IPS DF 6.9 (cell line): ENCODE measurements at regions not wholly inside any gene's neighbourhood (a gene's known extent, or its start where the extent isn't known, plus 50 kb on each side); places are given as distances from the start of the nearest gene placed in this dataset.
"Not testable (repeated sequence)": the region's sequence is repeated elsewhere in the genome, so short reads cannot be mapped to it uniquely, and the experiment has no call there.

Source experiments
- DNase-seq: peaks from one replicate; pipeline ENCODE4 v3.0.0-alpha.2; 2013; ENCODE audit warnings: low read depth, low spot score
- H3K27ac ChIP-seq: one replicate; pipeline ENCODE4 v1.5.1; 2013; ENCODE audit warnings: low read length, control low read depth
- H3K27me3 ChIP-seq: 2 replicates; pipeline ENCODE4 v1.6.1; 2013; ENCODE audit warnings: mild to moderate bottlenecking, low read length; ENCODE audit not compliant: control insufficient read depth, insufficient read depth
- H3K36me3 ChIP-seq: 2 replicates; pipeline ENCODE4 v1.6.1; 2013; ENCODE audit warnings: low read length; ENCODE audit not compliant: control insufficient read depth, insufficient read depth
- H3K4me1 ChIP-seq: 2 replicates; pipeline ENCODE4 v1.6.1; 2013; ENCODE audit warnings: low read length; ENCODE audit not compliant: control insufficient read depth, insufficient read depth
- H3K4me3 ChIP-seq: 2 replicates; pipeline ENCODE4 v1.5.1; 2013; ENCODE audit warnings: mild to moderate bottlenecking, low read length
- H3K9me3 ChIP-seq: 2 replicates; pipeline ENCODE4 v1.6.1; 2013; ENCODE audit warnings: low read length, inconsistent platforms; ENCODE audit not compliant: control insufficient read depth, insufficient read depth
- WGBS: extraction: QIAGEN DNeasy Blood & Tissue Kit; methylation state at CpG from one replicate; pipeline ENCODE4 v1.1.7; 2013; ENCODE audit warnings: mixed read lengths, missing lambda C conversion rate; ENCODE audit not compliant: insufficient read length, insufficient coverage; 5-methylcytosine and 5-hydroxymethylcytosine counted together

- DNase-seq: no peak
- H3K4me1 ChIP-seq: no peaks in the 10 kb centered on the region
- H3K27me3 ChIP-seq: no peaks in the 10 kb centered on the region
- no peaks in the 10 kb centered on the region for H3K36me3 ChIP-seq
- H3K9me3 ChIP-seq: no peaks in the 10 kb centered on the region
- no peak overlapping the region for H3K4me3 ChIP-seq
- no peak overlapping the region for H3K27ac ChIP-seq
Observed at GRCh38 chr11:87628957-87629356, 546.3 kb downstream of the RAB38 start.

DNA sequence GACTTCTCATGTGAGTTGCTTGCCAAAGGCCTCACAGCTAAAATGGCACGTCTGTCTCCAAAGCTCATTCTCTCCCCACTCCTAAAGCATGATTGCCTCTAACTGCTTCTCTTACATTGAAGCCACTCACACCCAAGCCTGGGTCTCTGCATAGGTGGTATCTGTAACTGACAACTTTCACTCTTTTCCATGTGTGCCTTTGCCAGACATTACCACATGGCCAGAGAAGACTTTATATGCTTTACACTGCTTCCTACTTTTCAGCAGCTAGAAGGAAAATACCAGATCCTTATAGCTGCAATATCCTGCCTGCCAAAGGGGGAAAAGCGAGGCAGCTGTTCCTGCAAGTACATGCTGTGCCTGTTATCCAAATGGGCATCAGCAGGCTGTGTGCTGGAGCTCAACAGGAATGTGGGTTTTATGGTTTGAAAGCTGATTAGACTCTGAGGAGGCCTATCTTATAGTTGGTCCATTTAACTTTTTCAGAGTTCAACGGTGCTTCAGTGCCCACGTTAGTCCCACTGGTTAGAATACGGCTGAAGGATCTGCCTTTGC, 547.1 kb downstream of the RAB38 start:
- Histone ChIP-seq H3K27ac (no peak overlapping the region), H3K9me3 (no peaks in the 10 kb centered on the region), H3K4me3 (no peak overlapping the region), H3K4me1 (no peaks in the 10 kb centered on the region), H3K27me3 (no peaks in the 10 kb centered on the region), H3K36me3 (no peaks in the 10 kb centered on the region)
- WGBS: no CpG with 5 or more reads among the region's 5 CpGs
- DNase-seq: no peak

DNA sequence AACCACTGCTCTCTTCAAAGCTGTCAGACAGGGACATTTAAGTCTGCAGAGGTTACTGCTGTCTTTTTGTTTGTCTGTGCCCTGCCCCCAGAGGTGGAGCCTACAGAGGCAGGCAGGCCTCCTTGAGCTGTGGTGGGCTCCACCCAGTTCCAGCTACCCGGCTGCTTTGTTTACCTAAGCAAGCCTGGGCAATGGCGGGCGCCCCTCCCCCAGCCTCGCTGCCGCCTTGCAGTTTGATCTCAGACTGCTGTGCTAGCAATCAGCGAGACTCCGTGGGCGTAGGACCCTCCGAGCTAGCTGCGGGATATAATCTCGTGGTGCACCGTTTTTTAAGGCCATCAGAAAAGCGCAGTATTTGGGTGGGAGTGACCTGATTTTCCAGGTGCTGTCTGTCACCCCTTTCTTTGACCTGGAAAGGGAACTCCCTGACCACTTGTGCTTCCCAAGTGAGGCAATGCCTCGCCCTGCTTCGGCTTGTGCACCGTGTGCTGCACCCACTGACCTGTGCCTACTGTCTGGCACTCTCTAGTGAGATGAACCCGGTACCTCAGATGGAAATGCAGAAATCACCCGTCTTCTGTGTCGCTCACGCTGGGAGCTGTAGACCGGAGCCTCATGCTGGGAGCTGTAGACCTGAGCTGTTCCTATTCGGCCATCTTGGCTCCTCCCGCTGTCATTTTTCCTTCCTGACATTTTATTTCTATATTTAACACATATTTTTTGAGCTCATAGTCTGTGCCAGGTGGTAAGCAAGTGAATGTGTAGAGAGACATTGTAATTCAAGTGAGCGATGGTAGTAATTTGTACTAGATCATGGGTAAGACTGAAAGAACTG, 551.5 kb downstream of the RAB38 start:
- not testable (repeated sequence) for H3K4me1 ChIP-seq, H3K4me3 ChIP-seq, H3K9me3 ChIP-seq, H3K36me3 ChIP-seq, H3K27me3 ChIP-seq, H3K27ac ChIP-seq, DNase-seq
- no CpG with 5 or more reads among the region's 24 CpGs for WGBS

GRCh38 chr11:87616511-87616910, 558.7 kb downstream of the RAB38 start:
- Histone ChIP-seq H3K27ac (no peak overlapping the region), H3K36me3 (no peaks in the 10 kb centered on the region), H3K4me3 (no peak overlapping the region)

DNA sequence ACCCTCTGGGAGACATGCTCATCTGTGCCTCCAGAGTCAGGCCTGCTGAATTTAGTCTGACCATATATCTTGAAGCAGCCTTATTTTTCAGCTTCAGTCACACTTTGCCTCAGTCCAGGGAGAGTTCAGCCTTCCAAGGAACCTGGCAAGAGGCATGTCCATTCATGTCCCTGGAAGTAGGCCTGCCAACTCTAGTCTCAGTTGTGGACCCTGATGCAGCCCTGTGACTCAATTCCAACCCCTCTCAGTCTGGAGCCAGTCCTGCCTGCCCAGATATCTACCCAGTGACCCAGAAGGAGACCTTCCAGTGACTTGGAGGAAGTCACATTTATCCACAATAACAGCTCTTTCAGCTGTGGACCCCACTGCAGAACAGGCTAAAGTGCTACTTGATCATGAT, 566.6 kb downstream of the TMEM135 start:
- H3K27ac ChIP-seq: no peak overlapping the region
- H3K4me3 ChIP-seq: no peak overlapping the region
- H3K4me1 ChIP-seq: no peaks in the 10 kb centered on the region
- no peak for DNase-seq
- no peaks in the 10 kb centered on the region for H3K27me3 ChIP-seq
- H3K36me3 ChIP-seq: no peaks in the 10 kb centered on the region
- H3K9me3 ChIP-seq: no peaks in the 10 kb centered on the region

More at GRCh38 chr11:87616511-87616910, 558.7 kb downstream of the RAB38 start:
- Histone ChIP-seq H3K9me3 (no peaks in the 10 kb centered on the region), H3K4me1 (no peaks in the 10 kb centered on the region), H3K27me3 (no peaks in the 10 kb centered on the region)
- no peak for DNase-seq

GRCh38 chr11:87603887-87604286, 566.2 kb downstream of the TMEM135 start:
- H3K4me1 ChIP-seq: no peaks in the 10 kb centered on the region
- H3K27me3 ChIP-seq: no peaks in the 10 kb centered on the region
- no CpG with 5 or more reads among the region's 2 CpGs for WGBS
- no peaks in the 10 kb centered on the region for H3K9me3 ChIP-seq
- H3K27ac ChIP-seq: no peak overlapping the region
- no peak overlapping the region for H3K4me3 ChIP-seq
- no peak for DNase-seq
- no peaks in the 10 kb centered on the region for H3K36me3 ChIP-seq

GRCh38 chr11:87602776-87603175, 565.0 kb downstream of the TMEM135 start:
- no CpG with 5 or more reads among the region's 1 CpG for WGBS
- no peaks in the 10 kb centered on the region for H3K36me3 ChIP-seq
- H3K27me3 ChIP-seq: no peaks in the 10 kb centered on the region
- H3K4me3 ChIP-seq: no peak overlapping the region
- H3K4me1 ChIP-seq: no peaks in the 10 kb centered on the region
- H3K27ac ChIP-seq: no peak overlapping the region
- DNase-seq: no peak
- H3K9me3 ChIP-seq: no peaks in the 10 kb centered on the region

DNA sequence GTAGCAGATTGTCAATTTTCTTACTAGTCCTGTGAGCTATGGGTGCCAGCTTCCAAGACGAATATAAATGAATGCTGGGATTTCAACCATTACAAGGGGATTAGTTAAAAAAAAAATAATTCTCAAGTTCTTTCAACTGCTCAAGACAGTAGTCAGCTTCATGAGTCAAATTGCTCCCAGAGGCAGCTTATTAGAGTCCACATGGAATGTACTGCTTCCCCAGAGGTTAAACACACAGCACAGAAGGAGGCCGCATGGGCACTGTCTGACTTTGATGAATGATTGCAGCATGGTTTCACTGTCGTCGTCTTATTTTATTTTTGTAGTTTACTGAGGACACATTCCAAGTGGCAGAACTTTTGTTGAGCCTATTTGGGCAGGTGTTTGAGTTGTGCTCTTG, 563.2 kb downstream of the TMEM135 start:
- WGBS: no CpG with 5 or more reads among the region's 4 CpGs
- H3K27ac ChIP-seq: no peak overlapping the region
- H3K4me1 ChIP-seq: no peaks in the 10 kb centered on the region
- no peak overlapping the region for H3K4me3 ChIP-seq
- H3K9me3 ChIP-seq: no peaks in the 10 kb centered on the region
- no peaks in the 10 kb centered on the region for H3K27me3 ChIP-seq
- no peaks in the 10 kb centered on the region for H3K36me3 ChIP-seq
- DNase-seq: no peak

DNA sequence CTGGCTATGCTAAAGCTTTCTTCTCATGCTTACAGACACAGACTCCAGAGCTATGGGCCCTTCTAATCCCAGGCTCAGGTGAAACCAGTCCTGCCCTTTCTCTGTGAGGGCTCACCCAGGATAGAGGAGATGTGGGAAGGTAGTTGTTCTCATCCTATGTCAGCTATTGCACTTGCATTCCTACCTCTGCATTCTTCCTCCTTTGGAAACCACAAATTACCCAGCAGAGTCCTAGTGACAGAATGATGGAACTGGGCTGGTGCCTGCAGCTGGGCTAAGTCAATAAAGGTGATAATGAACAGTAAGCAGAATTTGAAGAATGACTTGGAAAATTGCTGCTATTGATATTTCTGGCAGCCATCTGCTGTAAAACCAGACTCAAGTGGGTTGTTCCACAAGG, 560.0 kb downstream of the TMEM135 start:
- Histone ChIP-seq H3K27ac (no peak overlapping the region), H3K4me3 (no peak overlapping the region), H3K9me3 (no peaks in the 10 kb centered on the region), H3K36me3 (no peaks in the 10 kb centered on the region), H3K27me3 (no peaks in the 10 kb centered on the region), H3K4me1 (no peaks in the 10 kb centered on the region)
- DNase-seq: no peak

DNA sequence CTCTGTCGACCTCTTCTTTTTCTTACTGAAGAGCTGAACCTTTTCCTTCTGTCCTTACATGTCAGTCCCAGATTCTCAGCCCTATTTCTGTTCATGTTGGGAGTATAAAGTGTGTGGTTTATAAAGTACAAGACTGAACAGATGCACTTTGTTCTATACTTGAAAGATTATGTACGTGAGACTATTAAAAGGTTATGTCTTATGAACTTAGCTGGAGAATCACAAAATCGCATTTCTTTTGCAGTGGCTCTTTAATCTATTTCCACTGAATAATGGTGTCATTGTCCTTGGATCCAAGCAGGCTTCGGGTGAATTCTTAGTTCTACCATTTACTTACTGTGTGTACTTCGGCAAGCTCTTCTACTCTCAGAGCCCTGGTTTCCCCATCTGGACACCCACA, 558.4 kb downstream of the TMEM135 start:
- Histone ChIP-seq H3K36me3 (no peaks in the 10 kb centered on the region), H3K9me3 (no peaks in the 10 kb centered on the region), H3K4me1 (no peaks in the 10 kb centered on the region), H3K27me3 (no peaks in the 10 kb centered on the region), H3K27ac (no peak overlapping the region), H3K4me3 (no peak overlapping the region)
- DNase-seq: no peak
- WGBS: no CpG with 5 or more reads among the region's 5 CpGs

- H3K27ac ChIP-seq: no peak overlapping the region
- WGBS: no CpG with 5 or more reads among the region's 3 CpGs
- no peak overlapping the region for H3K4me3 ChIP-seq
- H3K4me1 ChIP-seq: no peaks in the 10 kb centered on the region
- no peaks in the 10 kb centered on the region for H3K9me3 ChIP-seq
- no peak for DNase-seq
- H3K36me3 ChIP-seq: no peaks in the 10 kb centered on the region
- H3K27me3 ChIP-seq: no peaks in the 10 kb centered on the region
Observed at GRCh38 chr11:87589082-87589481, 551.3 kb downstream of the TMEM135 start.
